Neural cell (in vitro differentiated cells): ENCODE measurements at regions not wholly inside any gene's neighbourhood (a gene's known extent, or its start where the extent isn't known, plus 50 kb on each side); places are given as distances from the start of the nearest gene placed in this dataset.

Experiments
- H2AFZ ChIP-seq: fragments of 200-600, 300-800 bp; sonication (generic), shearing (Covaris generic); 2 replicates; pipeline ENCODE4 v1.6.0; 2014; ENCODE audit warnings: low read depth, mild to moderate bottlenecking, antibody characterized with exemption, low read length, moderate library complexity
- H3F3A ChIP-seq: fragments of 200-600 bp; shearing (Covaris generic); 2 replicates; pipeline ENCODE4 v1.6.1; 2016; ENCODE audit warnings: mild to moderate bottlenecking, moderate library complexity, mixed read lengths, antibody characterized with exemption, low read length; ENCODE audit not compliant: insufficient read depth, poor library complexity, severe bottlenecking
- H3K27ac ChIP-seq: fragments of 200-600, 300-800 bp; sonication (generic), shearing (Covaris generic); 2 replicates; pipeline ENCODE4 v1.5.1; 2014; ENCODE audit warnings: mild to moderate bottlenecking, low read length, moderate library complexity
- H3K27me3 ChIP-seq: fragments of 300-800, 200-600 bp; sonication (generic), shearing (Covaris generic); 2 replicates; pipeline ENCODE4 v1.6.0; 2014; ENCODE audit warnings: mild to moderate bottlenecking, low read depth, low read length, moderate library complexity; ENCODE audit not compliant: insufficient read depth
- H3K36me3 ChIP-seq: fragments of 300-800, 200-600 bp; sonication (generic), shearing (Covaris generic); 2 replicates; pipeline ENCODE4 v1.5.1; 2014; ENCODE audit warnings: mild to moderate bottlenecking, antibody characterized with exemption, low read length, moderate library complexity; ENCODE audit not compliant: insufficient read depth
- H3K4me2 ChIP-seq: fragments of 300-800, 200-600 bp; sonication (generic), shearing (Covaris generic); 2 replicates; pipeline ENCODE4 v1.6.0; 2014; ENCODE audit warnings: mild to moderate bottlenecking, low read length
- H3K4me3 ChIP-seq: fragments of 300-800, 200-600 bp; sonication (generic), shearing (Covaris generic); 2 replicates; pipeline ENCODE4 v1.5.1; 2014; ENCODE audit warnings: mild to moderate bottlenecking, low read length, moderate library complexity
- H3K79me2 ChIP-seq: fragments of 200-600 bp; shearing (Covaris generic); replicated peaks from 2 replicates; pipeline ENCODE4 v1.6.0; 2014; ENCODE audit warnings: mild to moderate bottlenecking, low read length, moderate library complexity; ENCODE audit not compliant: insufficient read depth
- H3K9ac ChIP-seq: fragments of 300-800, 200-600 bp; sonication (generic), shearing (Covaris generic); 2 replicates; pipeline ENCODE4 v1.6.1; 2016; ENCODE audit warnings: mild to moderate bottlenecking, low read length, mixed read lengths
- H3K9me2 ChIP-seq: fragments of 200-600 bp; shearing (Covaris generic); 2 replicates; pipeline ENCODE4 v1.6.1; 2016; ENCODE audit warnings: mild to moderate bottlenecking, low read length, mixed read lengths; ENCODE audit not compliant: insufficient read depth
- H3K9me3 ChIP-seq: fragments of 200-600, 300-800 bp; sonication (generic), shearing (Covaris generic); 2 replicates; pipeline ENCODE4 v1.6.1; 2016; ENCODE audit warnings: mild to moderate bottlenecking, mixed run types, low read length, moderate library complexity, mixed read lengths
- H4K20me1 ChIP-seq: fragments of 200-600 bp; shearing (Covaris generic); 2 replicates; pipeline ENCODE4 v1.6.1; 2016; ENCODE audit warnings: mild to moderate bottlenecking, mixed run types; ENCODE audit not compliant: insufficient read depth
- CTCF ChIP-seq: fragments of 450-650 bp; IDR thresholded peaks from 2 replicates; pipeline ENCODE4 v1.5.1; 2014; ENCODE audit warnings: antibody characterized with exemption, mild to moderate bottlenecking, moderate library complexity; ENCODE audit not compliant: poor library complexity, severe bottlenecking
- EP300 ChIP-seq: fragments of 450-650 bp; conservative IDR thresholded peaks from 2 replicates; pipeline ENCODE4 v1.6.1; 2014; ENCODE audit warnings: antibody characterized with exemption, mild to moderate bottlenecking, moderate library complexity; ENCODE audit not compliant: poor library complexity, severe bottlenecking
- EZH2 ChIP-seq: fragments of 200-600, 300-800 bp; shearing (Covaris generic), sonication (generic); IDR thresholded peaks from 2 replicates; pipeline ENCODE4 v1.6.1; 2014; ENCODE audit warnings: antibody characterized with exemption, low read length, borderline replicate concordance, mild to moderate bottlenecking; ENCODE audit not compliant: insufficient read depth, poor library complexity, severe bottlenecking
- MXI1 ChIP-seq: fragments of 450-650 bp; conservative IDR thresholded peaks from 2 replicates; pipeline ENCODE4 v1.6.1; 2014; ENCODE audit warnings: antibody characterized with exemption, mild to moderate bottlenecking; ENCODE audit not compliant: poor library complexity, severe bottlenecking
- POLR2AphosphoS5 ChIP-seq: IDR thresholded peaks from 2 replicates; pipeline ENCODE4 v1.6.1; 2012
- RAD21 ChIP-seq: fragments of 450-650 bp; conservative IDR thresholded peaks from 2 replicates; pipeline ENCODE4 v1.6.1; 2014; ENCODE audit warnings: antibody characterized with exemption, mild to moderate bottlenecking, moderate library complexity
- REST ChIP-seq: IDR thresholded peaks from 2 replicates; pipeline ENCODE4 v1.6.1; 2012; ENCODE audit warnings: borderline replicate concordance
- SMC3 ChIP-seq: fragments of 450-650 bp; conservative IDR thresholded peaks from 2 replicates; pipeline ENCODE4 v1.6.1; 2014; ENCODE audit warnings: antibody characterized with exemption, mild to moderate bottlenecking, moderate library complexity; ENCODE audit not compliant: poor library complexity
- TAF1 ChIP-seq: IDR thresholded peaks from 2 replicates; pipeline ENCODE4 v1.6.1; 2012; ENCODE audit warnings: low read depth

GRCh38 chr15:31501536-31502157 lies 175.0 kb downstream of the KLF13 start:
- TF ChIP-seq TAF1 (no peak), CTCF (no peak), MXI1 (no peak), EZH2 (no peak), RAD21 (no peak), POLR2AphosphoS5 (no peak), REST (no peak), SMC3 (no peak), EP300 (no peak)
- no peaks in the 10 kb centered on the region for H3F3A ChIP-seq
- H3K9ac ChIP-seq, result no peak overlapping the region
- no peaks in the 10 kb centered on the region for H4K20me1 ChIP-seq
- H3K27me3 ChIP-seq, result no peaks in the 10 kb centered on the region
- H3K9me3 ChIP-seq, result no peaks in the 10 kb centered on the region
- H2AFZ ChIP-seq, result no peak overlapping the region
- no peak overlapping the region for H3K4me2 ChIP-seq
- no peaks in the 10 kb centered on the region for H3K79me2 ChIP-seq
- H3K36me3 ChIP-seq, result no peaks in the 10 kb centered on the region
- no peak overlapping the region for H3K4me3 ChIP-seq
- no peak overlapping the region for H3K27ac ChIP-seq
- no peaks in the 10 kb centered on the region for H3K9me2 ChIP-seq

GRCh38 chr15:31502541-31503229 lies 176.1 kb downstream of the KLF13 start:
- Histone ChIP-seq H3K9me3 (no peaks in the 10 kb centered on the region), H2AFZ (no peak overlapping the region), H3K79me2 (no peaks in the 10 kb centered on the region), H3K27me3 (no peaks in the 10 kb centered on the region), H3K27ac (no peak overlapping the region), H3K4me2 (no peak overlapping the region), H3K9ac (no peak overlapping the region), H3K4me3 (no peak overlapping the region), H3K9me2 (no peaks in the 10 kb centered on the region), H4K20me1 (no peaks in the 10 kb centered on the region), H3F3A (no peaks in the 10 kb centered on the region), H3K36me3 (no peaks in the 10 kb centered on the region)
- TF ChIP-seq RAD21, result no peak
- TF ChIP-seq POLR2AphosphoS5, result no peak
- TF ChIP-seq EP300, result no peak
- TF ChIP-seq EZH2, result no peak
- TF ChIP-seq CTCF, result no peak
- TF ChIP-seq MXI1, result no peak
- no peak for TF ChIP-seq TAF1
- no peak for TF ChIP-seq REST
- TF ChIP-seq SMC3, result no peak
